Activated CD4-positive, alpha-beta T cell treated with anti-CD3 and anti-CD28 coated beads, Interleukin-2, Interleukin-4, amounts not matched to agents 100 ng/mL and 50 ng/mL, durations not matched to agents 16 hours and 8 hours (primary cell): ENCODE measurements at regions not wholly inside any gene's neighbourhood (a gene's known extent, or its start where the extent isn't known, plus 50 kb on each side); places are given as distances from the start of the nearest gene placed in this dataset.

Experiments used
- DNase-seq: peaks from one replicate; pipeline ENCODE4 v3.0.0-alpha.2; 2020; ENCODE audit warnings: low spot score

DNA sequence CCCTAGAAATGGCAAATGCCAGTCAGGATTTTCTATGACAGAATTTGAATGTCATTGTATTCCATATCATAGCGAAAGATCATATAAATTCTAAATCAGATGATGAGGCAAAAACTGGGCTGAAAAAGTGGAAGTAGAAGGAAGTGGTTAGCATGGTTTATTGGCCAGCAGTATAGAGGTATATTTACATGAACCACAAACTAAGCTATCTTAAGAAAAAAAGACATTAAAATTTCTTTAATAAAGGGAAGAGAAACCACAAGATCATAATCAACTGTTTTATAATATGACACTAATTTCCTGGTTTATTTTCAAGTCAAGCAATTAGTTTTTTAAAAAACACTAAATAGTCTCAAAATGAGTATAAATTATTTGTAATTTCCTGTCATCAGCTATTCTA is 123.2 kb upstream of the LRP1B start:
- no peak for DNase-seq

DNA sequence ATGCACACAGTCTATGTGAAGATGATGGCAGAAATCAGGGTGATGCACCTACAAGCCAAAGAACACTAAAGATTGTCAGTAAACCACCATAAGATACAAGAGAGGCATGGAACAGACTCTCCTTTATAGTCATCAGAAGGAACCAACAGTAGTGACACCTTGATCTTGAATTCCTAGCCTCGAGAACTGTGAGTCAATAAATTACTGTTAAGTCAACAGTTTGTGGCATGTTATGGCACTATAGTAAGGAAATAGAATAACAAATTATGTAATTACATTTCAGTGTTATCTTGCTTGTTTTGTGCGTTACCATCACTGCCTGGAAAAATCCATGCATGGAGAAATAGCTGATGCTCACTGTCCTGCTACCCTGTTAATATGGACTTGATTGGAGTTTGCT is 110.2 kb upstream of the LRP1B start:
- no peak for DNase-seq

DNA sequence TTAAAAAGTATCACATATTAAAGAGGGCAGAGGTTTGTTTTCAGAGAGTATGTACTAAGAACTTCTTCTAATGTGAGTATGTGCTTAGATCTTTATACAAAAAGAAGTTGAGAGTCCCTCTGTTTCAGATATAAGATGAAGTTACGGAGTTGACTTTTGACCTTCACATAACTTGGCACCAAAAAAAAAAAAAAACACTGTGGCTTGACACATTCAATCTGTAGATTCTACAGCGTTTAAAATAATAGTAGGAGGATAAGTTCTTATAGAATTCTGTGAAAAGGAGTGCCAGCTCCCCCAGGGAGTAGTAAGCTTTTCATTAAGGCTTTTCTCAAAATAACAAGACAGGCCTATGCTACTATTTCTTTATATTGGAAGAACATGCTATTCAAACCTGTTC is 105.4 kb upstream of the LRP1B start:
- no peak for DNase-seq

DNA sequence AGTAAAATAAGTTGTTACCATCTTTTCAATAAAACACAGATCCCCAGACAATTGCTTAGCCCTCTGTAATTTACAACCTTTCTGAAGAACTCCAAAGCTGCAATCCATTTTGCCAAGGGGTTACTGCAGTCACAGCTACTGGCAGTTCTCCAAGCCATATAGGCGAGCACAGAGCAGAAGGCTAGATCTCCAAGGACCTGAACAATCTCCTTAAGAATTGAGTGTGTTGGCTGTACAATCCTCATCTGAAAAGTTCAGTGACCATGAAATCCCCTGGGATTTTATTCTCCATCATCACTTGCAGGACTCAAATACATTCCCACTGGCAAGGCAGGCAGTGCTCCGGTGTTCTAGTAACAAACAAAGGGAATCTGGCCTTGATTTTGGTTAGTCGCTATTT is 103.9 kb upstream of the LRP1B start:
- DNase-seq, result no peak

DNA sequence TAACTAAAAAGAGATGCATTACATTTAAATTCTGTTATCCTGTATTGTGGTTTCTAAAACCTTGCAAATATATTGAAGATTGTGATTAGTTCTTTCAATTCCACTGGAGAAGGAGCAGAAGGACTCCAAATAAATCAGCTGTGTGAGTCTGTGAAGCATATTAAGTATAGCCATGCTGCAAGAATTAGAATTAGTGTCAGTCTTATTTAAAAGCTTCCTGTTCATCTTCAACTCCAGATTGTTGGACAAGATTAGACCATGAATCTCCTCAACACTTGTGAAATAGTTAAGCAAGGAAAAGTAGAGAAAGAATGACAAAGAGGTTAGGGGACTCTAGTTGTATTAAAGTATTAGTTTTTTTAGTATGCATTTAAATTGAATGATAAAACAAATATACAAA is 92.5 kb upstream of the LRP1B start:
- DNase-seq, result no peak

DNA sequence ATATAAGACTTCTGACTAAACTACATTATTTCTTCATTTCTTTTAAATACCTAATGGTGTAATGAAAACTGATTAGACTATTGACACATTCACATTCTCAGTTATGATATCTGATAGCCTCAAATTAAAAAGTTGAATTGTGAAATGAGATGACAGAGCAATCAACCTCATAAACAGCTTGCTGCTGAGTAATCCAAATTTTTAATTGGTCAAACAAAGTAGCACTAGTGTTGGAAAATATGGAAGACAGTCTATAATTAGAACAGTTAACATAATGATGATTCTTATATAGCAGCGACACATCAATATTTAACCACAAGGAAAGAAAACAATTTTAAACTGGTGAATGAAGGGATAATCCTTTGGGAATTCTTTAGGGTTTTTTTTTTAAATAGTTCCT is 91.9 kb upstream of the LRP1B start:
- DNase-seq, result no peak

DNA sequence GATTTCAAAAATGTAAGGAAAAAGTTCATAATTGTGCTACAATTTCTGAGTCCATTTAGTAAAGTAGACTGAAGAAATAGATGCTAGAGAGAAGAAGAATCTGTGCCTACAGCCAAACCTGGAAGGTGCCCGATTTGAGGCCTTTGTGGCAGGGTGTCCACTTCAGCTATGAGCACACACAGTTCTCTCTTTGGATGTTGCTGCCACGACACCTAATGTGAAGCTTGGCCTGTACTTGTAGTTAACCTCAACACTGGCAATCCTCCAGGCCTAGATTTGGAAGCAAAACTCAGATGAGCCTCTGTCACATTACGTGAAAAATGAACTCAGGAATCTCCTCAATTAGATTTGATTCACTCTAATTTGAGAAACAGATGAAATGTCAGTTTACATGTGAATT is 90.1 kb upstream of the LRP1B start:
- DNase-seq, result no peak

DNA sequence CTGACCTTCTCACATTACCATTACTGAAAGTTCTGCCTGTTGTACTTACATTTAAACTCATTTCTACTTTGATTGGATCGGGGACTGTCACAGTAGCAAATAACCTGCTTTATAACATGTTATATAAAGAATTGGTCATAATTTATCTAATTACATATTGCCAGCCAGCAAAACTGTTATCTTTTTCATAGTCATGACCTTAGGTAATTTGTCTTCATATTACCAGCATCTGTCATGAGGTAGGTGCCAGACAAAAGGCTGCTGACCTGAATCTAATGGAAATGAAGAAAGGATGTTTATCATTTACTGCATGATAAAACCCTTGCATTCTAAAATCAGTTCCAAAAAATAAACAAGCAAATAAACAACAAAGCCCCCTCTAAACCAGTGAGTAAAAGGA is 89.4 kb upstream of the LRP1B start:
- DNase-seq, result no peak

DNA sequence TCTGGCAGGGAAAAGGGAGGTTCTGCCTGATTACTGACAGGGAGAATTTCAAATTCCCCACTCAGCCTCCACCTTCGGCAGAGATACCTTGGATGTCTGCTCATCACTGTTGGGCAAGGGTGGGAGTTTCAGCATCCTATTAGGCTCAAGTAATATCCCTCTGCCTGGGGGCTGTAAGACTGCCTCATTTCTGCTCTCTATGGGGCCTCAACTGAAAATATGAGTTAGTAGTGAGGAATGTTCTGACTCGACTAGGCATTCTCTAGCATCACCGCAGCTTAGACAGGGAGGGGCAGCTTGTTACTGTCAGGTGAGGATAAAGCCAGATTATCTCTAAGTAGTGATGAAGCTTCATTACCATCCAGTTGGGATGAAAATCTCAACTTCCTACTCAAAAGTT is 87.7 kb upstream of the LRP1B start:
- no peak for DNase-seq

DNA sequence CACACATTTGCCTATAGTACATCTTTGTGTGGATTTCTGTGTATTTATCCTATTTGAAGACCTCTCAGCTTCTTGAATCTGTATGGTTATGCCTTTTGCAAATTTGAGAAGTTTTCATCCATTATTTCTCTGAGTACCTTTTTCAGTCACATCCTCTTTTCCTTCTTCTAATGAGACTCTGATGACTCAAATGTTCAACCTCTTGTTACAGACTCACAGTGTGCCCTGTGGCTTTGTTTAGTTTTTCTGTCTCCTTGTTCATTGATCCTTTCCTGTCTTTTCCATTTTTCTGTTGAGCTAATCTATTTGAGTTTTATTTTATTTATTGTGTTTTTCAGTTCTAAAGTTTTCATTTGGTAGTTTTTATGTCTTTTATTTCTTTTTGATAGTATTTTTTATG is 87.0 kb upstream of the LRP1B start:
- no peak for DNase-seq

DNA sequence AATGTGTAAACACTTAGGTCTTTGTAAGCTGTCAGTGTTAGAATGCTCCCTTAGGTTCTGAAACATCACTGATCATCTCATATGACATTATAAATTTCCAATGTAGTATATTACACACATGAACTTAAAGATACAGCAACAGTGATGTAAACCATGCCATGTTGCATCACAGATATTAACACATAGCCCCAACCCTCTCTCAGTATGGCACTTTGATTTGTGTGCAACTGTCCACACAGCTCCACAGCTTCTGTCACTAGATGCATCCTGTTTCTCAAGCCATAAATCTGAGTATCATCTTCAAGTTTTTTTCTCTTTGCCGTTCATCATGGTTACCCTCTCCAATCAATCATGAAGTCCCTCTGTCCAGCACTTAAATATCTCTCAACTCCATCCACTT is 69.2 kb upstream of the LRP1B start:
- DNase-seq, result no peak

DNA sequence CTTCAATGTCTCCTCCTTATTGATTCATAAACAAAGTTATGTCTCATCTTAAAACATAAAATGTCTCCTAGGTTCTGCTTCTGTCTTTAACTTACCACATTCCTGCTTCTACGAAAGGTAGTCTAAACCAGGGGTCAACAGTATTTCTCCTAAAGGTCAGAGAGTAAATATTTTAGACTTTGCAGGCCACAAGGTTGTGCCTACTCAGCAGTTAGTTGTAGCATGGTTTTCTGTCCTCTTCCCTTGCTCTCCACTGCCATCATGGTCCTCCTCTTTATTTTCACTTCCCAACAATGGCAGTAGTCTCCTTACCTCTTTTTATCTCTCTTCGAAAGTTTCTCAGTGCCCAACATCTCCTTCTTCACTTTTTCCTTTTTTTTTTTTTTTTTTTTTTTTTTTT is 68.3 kb upstream of the LRP1B start:
- DNase-seq, result no peak

DNA sequence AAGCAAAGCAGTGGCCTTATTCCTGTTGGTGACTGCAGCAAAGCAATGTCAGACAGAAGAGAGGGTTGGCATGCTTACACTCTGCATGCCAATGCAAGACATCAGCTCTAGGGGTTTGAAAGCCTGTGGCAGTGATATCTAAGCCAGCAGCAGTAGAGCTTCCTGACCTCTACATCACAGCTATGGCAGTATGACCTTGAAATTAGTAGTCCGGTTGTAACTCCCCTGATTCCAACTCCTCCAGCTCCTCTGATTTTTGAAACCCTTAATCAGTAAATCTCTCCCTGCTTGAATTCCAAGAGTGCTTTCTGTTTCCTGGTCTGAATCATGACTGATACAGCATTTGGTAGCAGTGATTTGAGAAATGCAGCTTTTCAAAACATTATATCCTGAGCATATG is 60.0 kb upstream of the LRP1B start:
- no peak for DNase-seq

DNA sequence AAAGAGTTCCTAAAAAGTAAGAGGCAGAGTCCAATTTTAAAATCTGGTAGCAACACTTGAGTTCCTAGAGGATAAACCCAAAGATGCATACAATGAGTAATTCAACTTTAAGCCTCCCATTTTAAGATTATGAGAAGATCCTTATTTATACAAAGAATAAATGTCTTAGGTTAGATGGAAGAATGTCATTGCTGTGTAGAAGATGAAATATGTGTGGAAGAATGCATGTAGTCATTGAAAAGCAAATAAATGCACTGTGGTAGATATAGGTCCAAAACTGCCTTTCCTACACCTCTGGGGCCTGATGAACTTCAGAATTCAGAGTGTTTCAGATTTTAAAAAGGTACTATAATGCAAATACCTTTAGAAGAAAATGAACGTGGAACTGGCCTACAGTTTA is 58.7 kb upstream of the LRP1B start:
- DNase-seq, result no peak

DNA sequence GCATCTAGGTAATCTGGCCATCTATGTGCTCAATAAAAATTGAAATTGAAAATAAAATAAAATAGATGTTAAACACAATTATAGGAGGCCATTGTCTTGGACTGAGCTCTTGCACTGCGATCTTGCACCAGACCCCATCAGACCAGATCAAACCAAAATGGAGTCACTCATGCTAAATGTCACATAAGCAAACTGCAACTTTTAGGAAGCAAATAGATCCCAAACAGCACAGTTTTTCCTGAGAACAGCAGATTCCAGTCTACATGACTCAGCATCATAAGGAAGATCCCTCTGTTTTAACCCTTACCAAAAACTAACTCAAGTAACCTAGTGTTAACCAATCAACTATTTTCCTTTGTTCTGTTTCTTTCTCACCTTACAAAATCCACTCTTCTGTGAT is 57.7 kb upstream of the LRP1B start:
- no peak for DNase-seq

DNA sequence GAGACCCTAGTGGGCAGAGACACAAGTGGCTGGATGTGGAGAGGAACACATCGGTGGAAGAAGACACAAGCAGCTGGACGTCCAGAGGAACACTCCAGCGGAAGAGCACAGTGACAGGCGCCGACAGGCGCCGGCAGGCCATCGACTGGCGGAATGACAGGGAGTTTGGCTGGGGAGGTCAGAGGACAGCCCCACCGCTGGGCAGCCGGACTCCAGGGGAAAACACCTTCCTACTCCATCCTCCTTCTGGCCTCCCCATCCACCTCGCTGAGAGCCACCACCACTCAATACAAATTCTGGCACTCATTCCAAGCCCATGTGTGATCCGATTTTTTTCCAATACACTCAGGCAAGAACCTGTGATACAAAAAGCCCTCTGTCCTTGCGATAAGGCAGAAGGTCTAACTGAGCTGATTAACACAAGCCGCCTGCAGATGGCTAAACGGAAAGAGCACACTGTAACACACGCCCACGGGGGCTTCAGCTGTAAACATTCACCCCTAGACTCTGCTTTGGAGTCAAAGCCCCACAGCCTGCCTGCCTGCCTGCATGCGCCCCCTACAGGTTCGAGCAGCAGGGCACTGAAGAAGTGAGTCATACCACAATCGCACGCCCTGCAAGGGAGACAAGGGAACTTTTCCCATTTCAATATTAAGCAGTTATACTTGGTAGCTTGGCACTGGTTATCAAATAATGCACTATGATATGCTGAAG is 50.2 kb upstream of the LRP1B start:
- DNase-seq, result no peak
